HCT116 (cell line): ENCODE measurements at regions not wholly inside any gene's neighbourhood (a gene's known extent, or its start where the extent isn't known, plus 50 kb on each side); places are given as distances from the start of the nearest gene placed in this dataset.

Experiments used
- ATAC-seq: fragments of 200-7000 bp; cut with Tn5 transposase; 2 replicates; pipeline ENCODE4 v1.9.1; 2020; ENCODE audit warnings: mild to moderate bottlenecking, moderate library complexity
- BruUV-seq: library from RNA; stranded (reverse); fragments of 400-500 nt; replicated peaks from 2 replicates; lab custom pipeline; 2021; lab: Mats Ljungman, UMichigan
- CTCF ChIA-PET: fragments of 300-600 bp; sonication (Branson Sonifier 250); formaldehyde crosslinking; loops from one replicate; lab custom pipeline; 2021; ENCODE audit warnings: antibody characterized with exemption; lab: Charles Lee
- POLR2A ChIA-PET: fragments of 300-600, 350-600 bp; sonication (Branson Sonifier 250); formaldehyde crosslinking; loops from one replicate; lab custom pipeline; 2021; ENCODE audit warnings: antibody characterized with exemption; lab: Charles Lee
- RAD21 ChIA-PET, 2 experiments: fragments of 300-600 bp; sonication (Branson Sonifier 250); formaldehyde crosslinking; loops; one replicate each; lab custom pipeline; 2023; ENCODE audit warnings: low total read pairs in 2 of 2; ENCODE audit not compliant: uncharacterized antibody in 2 of 2, unreplicated experiment in 2 of 2, low non-redundant PET in 1 of 2; lab: Charles Lee
- DNase-seq: peaks from one replicate; pipeline ENCODE4 v3.0.0-alpha.2; 2010; ENCODE audit warnings: low read depth, low spot score
- H2AFZ ChIP-seq: fragments of 200-600 bp; shearing (Covaris generic), sonication (generic); 2 replicates; pipeline ENCODE4 v1.6.1; 2017; ENCODE audit warnings: low read depth, mixed run types, mixed read lengths, antibody characterized with exemption, low read length; ENCODE audit not compliant: poor library complexity, severe bottlenecking
- H3K27ac ChIP-seq: 2 replicates; pipeline ENCODE4 v1.5.1; 2012; ENCODE audit warnings: low read depth, low read length
- H3K27me3 ChIP-seq: fragments of 200-600 bp; sonication (generic); 2 replicates; pipeline ENCODE4 v1.6.1; 2016; ENCODE audit warnings: mixed run types, low read length, mixed read lengths; ENCODE audit not compliant: insufficient read depth
- H3K36me3 ChIP-seq, 2 experiments: fragments of 200-500 bp in 1 of 2; fragments of 200-600 bp in 1 of 2; sonication (Bioruptor generic) in 1 of 2; sonication (generic) in 1 of 2; 2 replicates each; pipeline versions ENCODE4 v1.5.1 to v1.6.1; 2014 to 2016; ENCODE audit warnings: low read length in 2 of 2, inconsistent platforms in 1 of 2, mixed read lengths in 1 of 2, mixed run types in 1 of 2; ENCODE audit not compliant: insufficient read depth in 2 of 2, control insufficient read depth in 1 of 2
- H3K4me1 ChIP-seq, 2 experiments: fragments of 200-600 bp in 1 of 2; sonication (generic) in 1 of 2; 2 replicates each; pipeline versions ENCODE4 v1.5.1 to v1.6.1; 2012 to 2017; ENCODE audit warnings: low read length in 2 of 2, inconsistent platforms in 1 of 2, mild to moderate bottlenecking in 1 of 2, mixed read lengths in 1 of 2, mixed run types in 1 of 2, moderate library complexity in 1 of 2; ENCODE audit not compliant: insufficient read depth in 2 of 2, control insufficient read depth in 1 of 2
- H3K4me2 ChIP-seq: fragments of 200-600 bp; sonication (generic); 2 replicates; pipeline ENCODE4 v1.6.1; 2017; ENCODE audit warnings: mixed run types, low read length, mixed read lengths
- H3K4me3 ChIP-seq, 2 experiments: fragments of 200-600 bp in 1 of 2; sonication (generic) in 1 of 2; replicated peaks in 1 of 2; 2 replicates each; pipeline ENCODE4 v1.5.1; 2011 to 2016; ENCODE audit warnings: low read length in 2 of 2, control low read depth in 1 of 2, low read depth in 1 of 2, mild to moderate bottlenecking in 1 of 2, mixed read lengths in 1 of 2, mixed run types in 1 of 2
- H3K79me2 ChIP-seq: fragments of 200-600 bp; sonication (generic); 2 replicates; pipeline ENCODE4 v1.6.1; 2017; ENCODE audit warnings: mild to moderate bottlenecking, mixed run types, low read length, moderate library complexity, mixed read lengths; ENCODE audit not compliant: insufficient read depth
- H3K9ac ChIP-seq: fragments of 200-600 bp; sonication (generic); 2 replicates; pipeline ENCODE4 v1.6.1; 2016; ENCODE audit warnings: low read length, mixed read lengths
- H3K9me2 ChIP-seq: fragments of 200-600 bp; sonication (generic), shearing (Covaris generic); 2 replicates; pipeline ENCODE4 v1.6.1; 2017; ENCODE audit warnings: mixed run types, mild to moderate bottlenecking, moderate library complexity; ENCODE audit not compliant: insufficient read depth
- H3K9me3 ChIP-seq, 2 experiments: fragments of 200-500 bp in 1 of 2; fragments of 200-600 bp in 1 of 2; sonication (Bioruptor generic) in 1 of 2; sonication (generic) in 1 of 2; 2 replicates each; pipeline ENCODE4 v1.6.1; 2014 to 2017; ENCODE audit warnings: low read length in 2 of 2, mixed read lengths in 2 of 2, inconsistent platforms in 1 of 2, low read depth in 1 of 2, mild to moderate bottlenecking in 1 of 2, mixed run types in 1 of 2, moderate library complexity in 1 of 2; ENCODE audit not compliant: control insufficient read depth in 1 of 2, insufficient read depth in 1 of 2
- H4K20me1 ChIP-seq: fragments of 200-600 bp; sonication (generic), shearing (Covaris generic); 2 replicates; pipeline ENCODE4 v1.6.1; 2017; ENCODE audit warnings: mixed run types, mild to moderate bottlenecking, moderate library complexity; ENCODE audit not compliant: insufficient read depth
- ATF3 ChIP-seq: IDR thresholded peaks from 2 replicates; pipeline ENCODE4 v1.6.1; 2012
- CBX3 ChIP-seq: IDR thresholded peaks from 2 replicates; pipeline ENCODE4 v1.6.1; 2012; ENCODE audit warnings: low read depth
- ELF1 ChIP-seq: IDR thresholded peaks from 2 replicates; pipeline ENCODE4 v1.6.1; 2012; ENCODE audit warnings: low read depth, borderline replicate concordance
- EZH2phosphoT487 ChIP-seq: fragments of 200-600 bp; IDR thresholded peaks from 2 replicates; pipeline ENCODE4 v1.6.1; 2018; ENCODE audit warnings: antibody characterized with exemption, borderline replicate concordance
- JUND ChIP-seq: IDR thresholded peaks from 2 replicates; pipeline ENCODE4 v1.6.1; 2012
- POLR2AphosphoS5 ChIP-seq: IDR thresholded peaks from 2 replicates; pipeline ENCODE4 v1.6.1; 2011; ENCODE audit warnings: mild to moderate bottlenecking, low read depth, low read length, moderate library complexity
- RAD21 ChIP-seq: IDR thresholded peaks from 2 replicates; pipeline ENCODE4 v1.6.1; 2012; ENCODE audit warnings: low read depth, mild to moderate bottlenecking
- SIN3A ChIP-seq: IDR thresholded peaks from 2 replicates; pipeline ENCODE4 v1.6.1; 2012; ENCODE audit warnings: low read depth
- SP1 ChIP-seq: IDR thresholded peaks from 2 replicates; pipeline ENCODE4 v1.6.1; 2012; ENCODE audit warnings: low read depth
- SRF ChIP-seq: IDR thresholded peaks from 2 replicates; pipeline ENCODE4 v1.6.1; 2012; ENCODE audit warnings: low read depth
- TCF7L2 ChIP-seq: IDR thresholded peaks from 2 replicates; pipeline ENCODE4 v1.7.0; 2011; ENCODE audit warnings: borderline replicate concordance, inconsistent platforms; ENCODE audit not compliant: insufficient read depth, insufficient read length; ENCODE audit errors: extremely low read depth
- YY1 ChIP-seq: IDR thresholded peaks from 2 replicates; pipeline ENCODE4 v1.6.1; 2011; ENCODE audit warnings: low read length, low read depth, moderate library complexity, mild to moderate bottlenecking; ENCODE audit not compliant: insufficient replicate concordance; ENCODE audit errors: extremely low read depth
- intact Hi-C: fragments of 100-400 bp; cut with micrococcal nuclease; formaldehyde crosslinking; loops from 2 replicates; pipeline ENCODE4 v1.10.0; 2022
- TF ChIP-seq, protein P1 (sequence below): IDR thresholded peaks from 2 replicates; pipeline ENCODE4 v1.6.1; 2011; ENCODE audit warnings: mild to moderate bottlenecking, low read length, moderate library complexity; ENCODE audit not compliant: insufficient replicate concordance; ENCODE audit errors: extremely low read depth

DNA sequence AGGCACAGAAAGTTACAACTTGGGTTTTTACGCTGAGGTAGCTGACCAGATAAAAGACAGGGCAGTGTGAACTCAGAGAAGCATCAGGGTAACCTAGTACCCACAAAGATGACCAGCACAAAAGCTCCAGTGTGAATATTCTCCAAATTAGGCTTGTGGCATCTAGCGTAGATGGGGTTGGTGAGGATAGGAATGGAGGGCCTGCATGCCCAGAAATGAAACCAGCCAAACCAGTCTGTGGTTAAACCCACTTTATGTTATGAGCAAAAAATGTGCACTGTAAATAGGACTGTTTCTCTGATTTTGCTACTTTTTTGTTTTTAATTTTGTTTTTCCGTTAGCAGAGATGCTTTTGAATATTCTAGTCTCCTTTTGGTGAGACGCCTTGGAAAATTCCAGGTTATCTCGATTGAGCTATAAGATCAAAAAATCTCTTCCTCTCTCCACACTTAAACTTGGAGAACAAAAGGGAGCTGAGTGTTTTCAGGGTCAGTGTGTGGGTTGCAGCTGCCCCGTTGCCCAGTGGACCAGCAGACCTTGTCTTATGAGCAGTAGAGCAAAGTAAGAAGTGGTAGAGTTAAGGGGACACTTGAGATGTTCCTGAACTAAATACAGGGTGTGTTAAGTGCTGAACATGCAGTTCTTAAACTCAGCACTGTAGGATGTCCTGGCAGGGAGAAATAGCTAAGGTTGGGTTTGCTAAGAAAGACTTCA is 132.9 kb downstream of the C3orf38 start:
- no peaks in the 10 kb centered on the region for H4K20me1 ChIP-seq
- RAD21 ChIA-PET = no interaction called here
- BruUV-seq = no TSS peak
- no peak overlapping the region for H2AFZ ChIP-seq
- no peaks in the 10 kb centered on the region for H3K9me2 ChIP-seq
- no peaks in the 10 kb centered on the region for H3K79me2 ChIP-seq
- TF ChIP-seq TCF7L2 (no peak), SRF (no peak), EZH2phosphoT487 (no peak), SIN3A (no peak), ATF3 (no peak), RAD21 (no peak)
- CTCF ChIA-PET = no interaction called here
- H3K4me2 ChIP-seq = no peak overlapping the region
- no peak for DNase-seq
- H3K4me1 ChIP-seq = no peaks in the 10 kb centered on the region
- POLR2A ChIA-PET = no interaction called here
- no peak for ATAC-seq
- H3K36me3 ChIP-seq = no peaks in the 10 kb centered on the region
- no peak overlapping the region for H3K4me3 ChIP-seq
- no peaks in the 10 kb centered on the region for H3K9me3 ChIP-seq
- intact Hi-C loops = no loop called here
- H3K27me3 ChIP-seq = no peaks in the 10 kb centered on the region
- H3K27ac ChIP-seq = no peak overlapping the region
- H3K9ac ChIP-seq = no peak overlapping the region

- Histone ChIP-seq H3K9ac (no peak overlapping the region), H2AFZ (no peak overlapping the region), H3K4me3 (no peak overlapping the region), H3K79me2 (no peaks in the 10 kb centered on the region), H3K9me3 (no peaks in the 10 kb centered on the region), H3K9me2 (no peaks in the 10 kb centered on the region), H4K20me1 (no peaks in the 10 kb centered on the region), H3K4me1 (no peaks in the 10 kb centered on the region), H3K27ac (no peak overlapping the region), H3K27me3 (no peaks in the 10 kb centered on the region), H3K36me3 (no peaks in the 10 kb centered on the region), H3K4me2 (no peak overlapping the region)
- CTCF ChIA-PET = no interaction called here
- RAD21 ChIA-PET = no interaction called here
- TF ChIP-seq, protein P1, sequence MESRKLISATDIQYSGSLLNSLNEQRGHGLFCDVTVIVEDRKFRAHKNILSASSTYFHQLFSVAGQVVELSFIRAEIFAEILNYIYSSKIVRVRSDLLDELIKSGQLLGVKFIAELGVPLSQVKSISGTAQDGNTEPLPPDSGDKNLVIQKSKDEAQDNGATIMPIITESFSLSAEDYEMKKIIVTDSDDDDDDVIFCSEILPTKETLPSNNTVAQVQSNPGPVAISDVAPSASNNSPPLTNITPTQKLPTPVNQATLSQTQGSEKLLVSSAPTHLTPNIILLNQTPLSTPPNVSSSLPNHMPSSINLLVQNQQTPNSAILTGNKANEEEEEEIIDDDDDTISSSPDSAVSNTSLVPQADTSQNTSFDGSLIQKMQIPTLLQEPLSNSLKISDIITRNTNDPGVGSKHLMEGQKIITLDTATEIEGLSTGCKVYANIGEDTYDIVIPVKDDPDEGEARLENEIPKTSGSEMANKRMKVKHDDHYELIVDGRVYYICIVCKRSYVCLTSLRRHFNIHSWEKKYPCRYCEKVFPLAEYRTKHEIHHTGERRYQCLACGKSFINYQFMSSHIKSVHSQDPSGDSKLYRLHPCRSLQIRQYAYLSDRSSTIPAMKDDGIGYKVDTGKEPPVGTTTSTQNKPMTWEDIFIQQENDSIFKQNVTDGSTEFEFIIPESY = no peak
- TF ChIP-seq POLR2AphosphoS5 (no peak), TCF7L2 (no peak), ELF1 (no peak), JUND (no peak), CBX3 (no peak), YY1 (no peak), SP1 (no peak)
- no TSS peak for BruUV-seq
- POLR2A ChIA-PET = no interaction called here
- intact Hi-C loops = no loop called here
- DNase-seq (no peak), ATAC-seq (no peak)
Observed at GRCh38 chr3:88283242-88283592, 133.5 kb downstream of the C3orf38 start.
